SJSA1 (cell line): ENCODE measurements at regions not wholly inside any gene's neighbourhood (a gene's known extent, or its start where the extent isn't known, plus 50 kb on each side); places are given as distances from the start of the nearest gene placed in this dataset.

Experiments used
- DNase-seq, 2 experiments: peaks; one replicate each; pipeline ENCODE4 v3.0.0-alpha.2; 2015 to 2020; ENCODE audit warnings: low spot score in 2 of 2, low read depth in 1 of 2
- H3K27ac ChIP-seq: fragments of 250-450 bp; sonication (Bioruptor Pico); 2 replicates; pipeline ENCODE4 v1.5.1; 2020; ENCODE audit warnings: mild to moderate bottlenecking, moderate library complexity
- H3K27me3 ChIP-seq: fragments of 250-450 bp; sonication (Bioruptor Pico); replicated peaks from 2 replicates; pipeline ENCODE4 v1.5.1; 2020; ENCODE audit warnings: mild to moderate bottlenecking, moderate library complexity
- H3K36me3 ChIP-seq: fragments of 250-450 bp; sonication (Bioruptor Pico); 2 replicates; pipeline ENCODE4 v1.5.1; 2020; ENCODE audit warnings: mild to moderate bottlenecking
- H3K4me1 ChIP-seq: fragments of 250-450 bp; sonication (Bioruptor Pico); replicated peaks from 2 replicates; pipeline ENCODE4 v1.6.1; 2021; ENCODE audit warnings: mild to moderate bottlenecking
- H3K4me3 ChIP-seq: fragments of 250-450 bp; sonication (Bioruptor Pico); 2 replicates; pipeline ENCODE4 v1.5.1; 2020; ENCODE audit warnings: mild to moderate bottlenecking
- H3K9me3 ChIP-seq: fragments of 250-450 bp; sonication (Bioruptor Pico); replicated peaks from 2 replicates; pipeline ENCODE4 v1.5.1; 2020; ENCODE audit warnings: mild to moderate bottlenecking

GRCh38 chr12:77510985-77511384, 319.7 kb upstream of the NAV3 start:
- no peak overlapping the region for H3K4me3 ChIP-seq
- H3K36me3 ChIP-seq, result no peaks in the 10 kb centered on the region
- no peak for DNase-seq
- peaks cover 3% of the 10 kb centered on the region; the same call in 1 of the 2 replicates for H3K27me3 ChIP-seq
- no peak overlapping the region for H3K27ac ChIP-seq
- no peaks in the 10 kb centered on the region for H3K4me1 ChIP-seq
- no peaks in the 10 kb centered on the region for H3K9me3 ChIP-seq

- Histone ChIP-seq H3K27me3 (peaks cover 3% of the 10 kb centered on the region; the same call in 1 of the 2 replicates), H3K36me3 (no peaks in the 10 kb centered on the region), H3K4me3 (no peak overlapping the region), H3K9me3 (no peaks in the 10 kb centered on the region), H3K27ac (no peak overlapping the region), H3K4me1 (no peaks in the 10 kb centered on the region)
- DNase-seq, result no peak
Observed at GRCh38 chr12:77504466-77504865, 326.2 kb upstream of the NAV3 start.

GRCh38 chr12:77500089-77500488, 330.6 kb upstream of the NAV3 start:
- no peak for DNase-seq
- no peaks in the 10 kb centered on the region for H3K9me3 ChIP-seq
- no peaks in the 10 kb centered on the region for H3K36me3 ChIP-seq
- H3K4me1 ChIP-seq, result no peaks in the 10 kb centered on the region
- no peak overlapping the region for H3K4me3 ChIP-seq
- no peak overlapping the region for H3K27ac ChIP-seq
- no peaks in the 10 kb centered on the region for H3K27me3 ChIP-seq

GRCh38 chr12:77497647-77498046, 333.0 kb upstream of the NAV3 start:
- H3K9me3 ChIP-seq, result no peaks in the 10 kb centered on the region
- H3K27ac ChIP-seq, result no peak overlapping the region
- no peaks in the 10 kb centered on the region for H3K27me3 ChIP-seq
- H3K4me3 ChIP-seq, result no peak overlapping the region
- no peaks in the 10 kb centered on the region for H3K4me1 ChIP-seq
- H3K36me3 ChIP-seq, result no peaks in the 10 kb centered on the region
- no peak for DNase-seq

GRCh38 chr12:77496714-77497113, 334.0 kb upstream of the NAV3 start:
- Histone ChIP-seq H3K9me3 (no peaks in the 10 kb centered on the region), H3K36me3 (no peaks in the 10 kb centered on the region), H3K27ac (no peak overlapping the region), H3K4me3 (no peak overlapping the region), H3K27me3 (no peaks in the 10 kb centered on the region), H3K4me1 (no peaks in the 10 kb centered on the region)
- no peak for DNase-seq

GRCh38 chr12:77494296-77494695, 336.4 kb upstream of the NAV3 start:
- Histone ChIP-seq H3K4me1 (no peaks in the 10 kb centered on the region), H3K27me3 (no peaks in the 10 kb centered on the region), H3K36me3 (no peaks in the 10 kb centered on the region), H3K9me3 (no peaks in the 10 kb centered on the region), H3K4me3 (no peak overlapping the region), H3K27ac (no peak overlapping the region)
- no peak for DNase-seq

GRCh38 chr12:77493302-77494168, 337.2 kb upstream of the NAV3 start:
- Histone ChIP-seq H3K27ac (no peak overlapping the region), H3K4me3 (no peak overlapping the region), H3K27me3 (no peaks in the 10 kb centered on the region), H3K9me3 (no peaks in the 10 kb centered on the region), H3K4me1 (no peaks in the 10 kb centered on the region), H3K36me3 (no peaks in the 10 kb centered on the region)
- no peak for DNase-seq

- H3K4me3 ChIP-seq, result no peak overlapping the region
- H3K9me3 ChIP-seq, result no peaks in the 10 kb centered on the region
- H3K27me3 ChIP-seq, result no peaks in the 10 kb centered on the region
- DNase-seq, result no peak
- no peaks in the 10 kb centered on the region for H3K4me1 ChIP-seq
- H3K27ac ChIP-seq, result no peak overlapping the region
- H3K36me3 ChIP-seq, result no peaks in the 10 kb centered on the region
Observed at GRCh38 chr12:77492536-77492935, 338.2 kb upstream of the NAV3 start.

GRCh38 chr12:77489331-77489970, 341.2 kb upstream of the NAV3 start:
- Histone ChIP-seq H3K9me3 (no peaks in the 10 kb centered on the region), H3K4me1 (no peaks in the 10 kb centered on the region), H3K36me3 (no peaks in the 10 kb centered on the region), H3K27ac (no peak overlapping the region), H3K4me3 (no peak overlapping the region), H3K27me3 (no peaks in the 10 kb centered on the region)
- no peak for DNase-seq

GRCh38 chr12:77488041-77488620, 342.6 kb upstream of the NAV3 start:
- Histone ChIP-seq H3K4me1 (no peaks in the 10 kb centered on the region), H3K27me3 (no peaks in the 10 kb centered on the region), H3K9me3 (no peaks in the 10 kb centered on the region), H3K4me3 (no peak overlapping the region), H3K36me3 (no peaks in the 10 kb centered on the region), H3K27ac (no peak overlapping the region)
- DNase-seq, result no peak

- no peak for DNase-seq
- H3K27ac ChIP-seq, result no peak overlapping the region
- H3K4me1 ChIP-seq, result no peaks in the 10 kb centered on the region
- H3K36me3 ChIP-seq, result no peaks in the 10 kb centered on the region
- no peak overlapping the region for H3K4me3 ChIP-seq
- no peaks in the 10 kb centered on the region for H3K27me3 ChIP-seq
- H3K9me3 ChIP-seq, result no peaks in the 10 kb centered on the region
Observed at GRCh38 chr12:77486872-77487271, 343.8 kb upstream of the NAV3 start.

- Histone ChIP-seq H3K4me3 (no peak overlapping the region), H3K36me3 (no peaks in the 10 kb centered on the region), H3K4me1 (no peaks in the 10 kb centered on the region), H3K27ac (no peak overlapping the region), H3K27me3 (no peaks in the 10 kb centered on the region), H3K9me3 (no peaks in the 10 kb centered on the region)
- DNase-seq, result no peak
Observed at GRCh38 chr12:77485961-77486854, 344.5 kb upstream of the NAV3 start.

GRCh38 chr12:77481687-77482086, 349.0 kb upstream of the NAV3 start:
- no peak overlapping the region for H3K4me3 ChIP-seq

More at GRCh38 chr12:77481687-77482086, 349.0 kb upstream of the NAV3 start:
- no peaks in the 10 kb centered on the region for H3K4me1 ChIP-seq
- H3K36me3 ChIP-seq, result no peaks in the 10 kb centered on the region
- no peak overlapping the region for H3K27ac ChIP-seq
- H3K9me3 ChIP-seq, result no peaks in the 10 kb centered on the region
- DNase-seq, result no peak
- H3K27me3 ChIP-seq, result no peaks in the 10 kb centered on the region
